ENCODE measurements at regions not wholly inside any gene's neighbourhood (a gene's known extent, or its start where the extent isn't known, plus 50 kb on each side); places are given as distances from the start of the nearest gene placed in this dataset.

GRCh38 chr12:87231818-87232217, 797.4 kb downstream of the C12orf50 start:
- CTCF ChIA-PET: no interaction called here
- TF ChIP-seq ZNF384 (IDR thresholded peaks at IDR 0.05) (no peak), SP1 (IDR thresholded peaks at IDR 0.05) (no peak), FOXK2 (IDR thresholded peaks at IDR 0.05) (no peak), FOXM1 (IDR thresholded peaks at IDR 0.05; ENCODE audit: borderline replicate concordance) (no peak), PKNOX1 (IDR thresholded peaks at IDR 0.05) (no peak), SUZ12 (IDR thresholded peaks at IDR 0.05) (no peak), ARNT (IDR thresholded peaks at IDR 0.05) (no peak), L3MBTL2 (conservative IDR thresholded peaks at IDR 0.05) (no peak), LEF1 (IDR thresholded peaks at IDR 0.05; ENCODE audit: borderline replicate concordance) (no peak), FOXA1 (IDR thresholded peaks at IDR 0.05) (no peak), BHLHE40 (IDR thresholded peaks at IDR 0.05; ENCODE audit: borderline replicate concordance) (no peak), CTBP1 (IDR thresholded peaks at IDR 0.05; ENCODE audit: borderline replicate concordance) (no peak)
- no peak for DNase-seq (ENCODE audit: extremely low spot score)
- POLR2A ChIA-PET: no interaction called here

GRCh38 chr12:87230441-87230840, 798.8 kb downstream of the C12orf50 start:
- CTCF ChIA-PET: no interaction called here
- TF ChIP-seq NFRKB (IDR thresholded peaks at IDR 0.05): no peak
- TF ChIP-seq LEF1 (IDR thresholded peaks at IDR 0.05; ENCODE audit: borderline replicate concordance): no peak
- TF ChIP-seq TARDBP (IDR thresholded peaks at IDR 0.05): no peak
- TF ChIP-seq ARNT (IDR thresholded peaks at IDR 0.05): no peak
- TF ChIP-seq FOXM1 (IDR thresholded peaks at IDR 0.05; ENCODE audit: borderline replicate concordance): no peak
- no peak for TF ChIP-seq SP1 (IDR thresholded peaks at IDR 0.05)
- no peak for TF ChIP-seq CTBP1 (IDR thresholded peaks at IDR 0.05; ENCODE audit: borderline replicate concordance)
- TF ChIP-seq SUZ12 (IDR thresholded peaks at IDR 0.05): no peak
- POLR2A ChIA-PET: no interaction called here
- no peak for DNase-seq (ENCODE audit: extremely low spot score)

GRCh38 chr12:87227162-87227561, 802.0 kb downstream of the C12orf50 start:
- no peak for TF ChIP-seq LEF1 (IDR thresholded peaks at IDR 0.05; ENCODE audit: borderline replicate concordance)
- POLR2A ChIA-PET: no interaction called here
- DNase-seq (ENCODE audit: extremely low spot score): no peak
- CTCF ChIA-PET: no interaction called here

GRCh38 chr12:87217491-87217890, 811.7 kb downstream of the C12orf50 start:
- no peak for DNase-seq (ENCODE audit: extremely low spot score)
- ChIA-PET CTCF (no interaction called here), POLR2A (no interaction called here)
- TF ChIP-seq FOXM1 (IDR thresholded peaks at IDR 0.05; ENCODE audit: borderline replicate concordance) (no peak), TARDBP (IDR thresholded peaks at IDR 0.05) (no peak)

GRCh38 chr12:87216436-87216835, 812.8 kb downstream of the C12orf50 start:
- DNase-seq (ENCODE audit: extremely low spot score): no peak
- POLR2A ChIA-PET: no interaction called here
- TF ChIP-seq LEF1 (IDR thresholded peaks at IDR 0.05; ENCODE audit: borderline replicate concordance): no peak
- no peak for TF ChIP-seq FOXK2 (IDR thresholded peaks at IDR 0.05)
- no peak for TF ChIP-seq FOXA1 (IDR thresholded peaks at IDR 0.05)
- no peak for TF ChIP-seq SUZ12 (IDR thresholded peaks at IDR 0.05)
- no peak for TF ChIP-seq PKNOX1 (IDR thresholded peaks at IDR 0.05)
- no peak for TF ChIP-seq HDGF (IDR thresholded peaks at IDR 0.05; ENCODE audit: borderline replicate concordance)
- TF ChIP-seq ZNF384 (IDR thresholded peaks at IDR 0.05): no peak
- no peak for TF ChIP-seq ARNT (IDR thresholded peaks at IDR 0.05)
- no peak for TF ChIP-seq ELF4 (IDR thresholded peaks at IDR 0.05)
- TF ChIP-seq FOXM1 (IDR thresholded peaks at IDR 0.05; ENCODE audit: borderline replicate concordance): no peak
- no peak for TF ChIP-seq SP1 (IDR thresholded peaks at IDR 0.05)
- no peak for TF ChIP-seq CTBP1 (IDR thresholded peaks at IDR 0.05; ENCODE audit: borderline replicate concordance)
- TF ChIP-seq TARDBP (IDR thresholded peaks at IDR 0.05): no peak
- CTCF ChIA-PET: no interaction called here

- TF ChIP-seq ELF4 (IDR thresholded peaks at IDR 0.05) (no peak), BHLHE40 (IDR thresholded peaks at IDR 0.05; ENCODE audit: borderline replicate concordance) (no peak), SP1 (IDR thresholded peaks at IDR 0.05) (no peak), PKNOX1 (IDR thresholded peaks at IDR 0.05) (no peak), ZNF384 (IDR thresholded peaks at IDR 0.05) (no peak), ARNT (IDR thresholded peaks at IDR 0.05) (no peak), FOXM1 (IDR thresholded peaks at IDR 0.05; ENCODE audit: borderline replicate concordance) (no peak), LEF1 (IDR thresholded peaks at IDR 0.05; ENCODE audit: borderline replicate concordance) (no peak), SUZ12 (IDR thresholded peaks at IDR 0.05) (no peak), TARDBP (IDR thresholded peaks at IDR 0.05) (no peak), FOXK2 (IDR thresholded peaks at IDR 0.05) (no peak), CTBP1 (IDR thresholded peaks at IDR 0.05; ENCODE audit: borderline replicate concordance) (no peak), NFRKB (IDR thresholded peaks at IDR 0.05) (no peak), FOXA1 (IDR thresholded peaks at IDR 0.05) (no peak), L3MBTL2 (conservative IDR thresholded peaks at IDR 0.05) (no peak), HDGF (IDR thresholded peaks at IDR 0.05; ENCODE audit: borderline replicate concordance) (no peak)
- DNase-seq (ENCODE audit: extremely low spot score): no peak
- ChIA-PET CTCF (no interaction called here), POLR2A (no interaction called here)
These were observed 827.0 kb downstream of the C12orf50 start for GRCh38 chr12:87202189-87202588.

GRCh38 chr12:87201598-87201997, 827.6 kb downstream of the C12orf50 start:
- CTCF ChIA-PET: no interaction called here

More at GRCh38 chr12:87201598-87201997, 827.6 kb downstream of the C12orf50 start:
- TF ChIP-seq ARNT (IDR thresholded peaks at IDR 0.05) (no peak), FOXA1 (IDR thresholded peaks at IDR 0.05) (no peak), TARDBP (IDR thresholded peaks at IDR 0.05) (no peak), ZNF384 (IDR thresholded peaks at IDR 0.05) (no peak), NFRKB (IDR thresholded peaks at IDR 0.05) (no peak), PKNOX1 (IDR thresholded peaks at IDR 0.05) (no peak), LEF1 (IDR thresholded peaks at IDR 0.05; ENCODE audit: borderline replicate concordance) (no peak), SP1 (IDR thresholded peaks at IDR 0.05) (no peak), ELF4 (IDR thresholded peaks at IDR 0.05) (no peak), SUZ12 (IDR thresholded peaks at IDR 0.05) (no peak), BHLHE40 (IDR thresholded peaks at IDR 0.05; ENCODE audit: borderline replicate concordance) (no peak), FOXK2 (IDR thresholded peaks at IDR 0.05) (no peak), FOXM1 (IDR thresholded peaks at IDR 0.05; ENCODE audit: borderline replicate concordance) (no peak), L3MBTL2 (conservative IDR thresholded peaks at IDR 0.05) (no peak), HDGF (IDR thresholded peaks at IDR 0.05; ENCODE audit: borderline replicate concordance) (no peak), CTBP1 (IDR thresholded peaks at IDR 0.05; ENCODE audit: borderline replicate concordance) (no peak)
- DNase-seq (ENCODE audit: extremely low spot score): no peak
- POLR2A ChIA-PET: no interaction called here

Measured in HEK293T (cell line).